ENCODE measurements at regions not wholly inside any gene's neighbourhood (a gene's known extent, or its start where the extent isn't known, plus 50 kb on each side); places are given as distances from the start of the nearest gene placed in this dataset.

- TF ChIP-seq EZH2 (IDR thresholded peaks at IDR 0.05; ENCODE audit: borderline replicate concordance, insufficient read depth, low read length, poor library complexity, severe bottlenecking) (no peak), TAF1 (IDR thresholded peaks at IDR 0.05; ENCODE audit: low read depth) (no peak), EP300 (conservative IDR thresholded peaks at IDR 0.05; ENCODE audit: poor library complexity, severe bottlenecking) (no peak), SMC3 (conservative IDR thresholded peaks at IDR 0.05; ENCODE audit: poor library complexity) (no peak), CTCF (IDR thresholded peaks at IDR 0.05; ENCODE audit: poor library complexity, severe bottlenecking) (no peak), MXI1 (conservative IDR thresholded peaks at IDR 0.05; ENCODE audit: poor library complexity, severe bottlenecking) (no peak), POLR2AphosphoS5 (IDR thresholded peaks at IDR 0.05) (no peak), RAD21 (conservative IDR thresholded peaks at IDR 0.05) (no peak)
- Histone ChIP-seq H3K27me3 (ENCODE audit: insufficient read depth, low read depth, low read length) (no peaks in the 10 kb centered on the region), H3K9me3 (ENCODE audit: low read length) (no peaks in the 10 kb centered on the region), H3K9me2 (ENCODE audit: insufficient read depth, low read length) (no peaks in the 10 kb centered on the region), H4K20me1 (ENCODE audit: insufficient read depth) (no peaks in the 10 kb centered on the region), H3K79me2 (replicated peaks; ENCODE audit: insufficient read depth, low read length) (no peaks in the 10 kb centered on the region), H2AFZ (ENCODE audit: low read depth, low read length) (no peak overlapping the region), H3K4me3 (ENCODE audit: low read length) (no peak overlapping the region), H3K4me2 (ENCODE audit: low read length) (no peak overlapping the region), H3F3A (ENCODE audit: insufficient read depth, low read length, poor library complexity, severe bottlenecking) (no peaks in the 10 kb centered on the region), H3K9ac (ENCODE audit: low read length) (no peak overlapping the region), H3K36me3 (ENCODE audit: insufficient read depth, low read length) (no peaks in the 10 kb centered on the region), H3K27ac (ENCODE audit: low read length) (no peak overlapping the region)
Measured at GRCh38 chrX:128165884-128166408, 113.7 kb upstream of the ACTRT1 start.

GRCh38 chrX:128156204-128156603 lies 104.0 kb upstream of the ACTRT1 start:
- Histone ChIP-seq H3K27ac (ENCODE audit: low read length) (no peak overlapping the region), H3K4me2 (ENCODE audit: low read length) (no peak overlapping the region), H4K20me1 (ENCODE audit: insufficient read depth) (no peaks in the 10 kb centered on the region), H3K9me3 (ENCODE audit: low read length) (no peaks in the 10 kb centered on the region), H2AFZ (ENCODE audit: low read depth, low read length) (no peak overlapping the region), H3K9ac (ENCODE audit: low read length) (no peak overlapping the region), H3K9me2 (ENCODE audit: insufficient read depth, low read length) (no peaks in the 10 kb centered on the region), H3K4me3 (ENCODE audit: low read length) (no peak overlapping the region), H3F3A (ENCODE audit: insufficient read depth, low read length, poor library complexity, severe bottlenecking) (no peaks in the 10 kb centered on the region), H3K36me3 (ENCODE audit: insufficient read depth, low read length) (no peaks in the 10 kb centered on the region), H3K27me3 (ENCODE audit: insufficient read depth, low read depth, low read length) (no peaks in the 10 kb centered on the region), H3K79me2 (replicated peaks; ENCODE audit: insufficient read depth, low read length) (no peaks in the 10 kb centered on the region)
- TF ChIP-seq MXI1 (conservative IDR thresholded peaks at IDR 0.05; ENCODE audit: poor library complexity, severe bottlenecking) = no peak
- no peak for TF ChIP-seq EP300 (conservative IDR thresholded peaks at IDR 0.05; ENCODE audit: poor library complexity, severe bottlenecking)
- no peak for TF ChIP-seq RAD21 (conservative IDR thresholded peaks at IDR 0.05)
- no peak for TF ChIP-seq SMC3 (conservative IDR thresholded peaks at IDR 0.05; ENCODE audit: poor library complexity)
- no peak for TF ChIP-seq EZH2 (IDR thresholded peaks at IDR 0.05; ENCODE audit: borderline replicate concordance, insufficient read depth, low read length, poor library complexity, severe bottlenecking)
- no peak for TF ChIP-seq POLR2AphosphoS5 (IDR thresholded peaks at IDR 0.05)
- TF ChIP-seq REST (IDR thresholded peaks at IDR 0.05; ENCODE audit: borderline replicate concordance) = no peak
- TF ChIP-seq TAF1 (IDR thresholded peaks at IDR 0.05; ENCODE audit: low read depth) = no peak
- TF ChIP-seq CTCF (IDR thresholded peaks at IDR 0.05; ENCODE audit: poor library complexity, severe bottlenecking) = no peak
